ENCODE measurements at regions not wholly inside any gene's neighbourhood (a gene's known extent, or its start where the extent isn't known, plus 50 kb on each side); places are given as distances from the start of the nearest gene placed in this dataset.

DNA sequence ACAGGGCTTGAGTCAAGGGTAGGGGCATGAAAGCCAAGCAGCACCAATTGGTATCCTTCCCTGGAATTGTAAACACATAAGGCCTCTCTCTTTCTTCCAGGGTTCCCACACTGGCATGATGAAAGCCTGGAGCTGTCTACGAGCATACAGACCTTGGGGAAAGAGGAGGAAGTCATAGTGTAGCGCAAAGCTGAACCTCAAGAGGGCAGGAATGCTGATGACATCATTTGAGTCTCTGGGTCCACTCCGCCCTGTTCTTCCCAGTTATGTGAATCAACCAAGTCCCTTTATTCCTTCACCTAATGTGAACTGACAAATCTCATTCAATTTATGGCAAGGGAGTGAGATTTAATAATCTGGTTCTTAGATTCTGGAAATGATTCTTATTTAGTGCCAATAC lies 266.4 kb upstream of the NCAM1 start:
- Histone ChIP-seq H3K4me1 (ENCODE audit: insufficient read depth, low read length) (no peaks in the 10 kb centered on the region), H2AFZ (ENCODE audit: low read length) (no peak overlapping the region), H3K4me3 (replicated peaks in 1 of 3; ENCODE audit: insufficient read depth in 1 of 3, low read depth in 2 of 3, low read length in 3 of 3) (no peak overlapping the region), H3K4me2 (ENCODE audit: low read depth, low read length) (no peak overlapping the region), H3K36me3 (replicated peaks in 1 of 2; ENCODE audit: control insufficient read depth in 1 of 2, insufficient read depth in 2 of 2, low read length in 2 of 2) (no peaks in the 10 kb centered on the region), H3K27me3 (ENCODE audit: control insufficient read depth in 1 of 2, insufficient read depth in 2 of 2, low read length in 2 of 2) (peaks cover 0 to under 1% of the 10 kb centered on the region in 2 experiments; a peak in 2 of 5 replicates), H4K20me1 (ENCODE audit: insufficient read depth, low read length) (no peaks in the 10 kb centered on the region), H3K9ac (ENCODE audit: insufficient read depth, low read depth, low read length) (no peak overlapping the region), H3K9me3 (ENCODE audit: low read length) (no peaks in the 10 kb centered on the region), H3K79me2 (ENCODE audit: insufficient read depth, low read length) (no peaks in the 10 kb centered on the region), H3K27ac (ENCODE audit: extremely low read length, insufficient read depth, low read length) (no peak overlapping the region)
- in situ Hi-C loops (cut with HindIII; ENCODE audit: extremely low pct_ligation_motif_present, low pct_unique_long_range_greater_than_20kb), result no loop called here
- POLR2A ChIA-PET, result no interaction called here
- ATAC-seq (no peak), FAIRE-seq (no peak), DNase-seq (ENCODE audit: low spot score) (no peak)
- TF ChIP-seq, protein P1, sequence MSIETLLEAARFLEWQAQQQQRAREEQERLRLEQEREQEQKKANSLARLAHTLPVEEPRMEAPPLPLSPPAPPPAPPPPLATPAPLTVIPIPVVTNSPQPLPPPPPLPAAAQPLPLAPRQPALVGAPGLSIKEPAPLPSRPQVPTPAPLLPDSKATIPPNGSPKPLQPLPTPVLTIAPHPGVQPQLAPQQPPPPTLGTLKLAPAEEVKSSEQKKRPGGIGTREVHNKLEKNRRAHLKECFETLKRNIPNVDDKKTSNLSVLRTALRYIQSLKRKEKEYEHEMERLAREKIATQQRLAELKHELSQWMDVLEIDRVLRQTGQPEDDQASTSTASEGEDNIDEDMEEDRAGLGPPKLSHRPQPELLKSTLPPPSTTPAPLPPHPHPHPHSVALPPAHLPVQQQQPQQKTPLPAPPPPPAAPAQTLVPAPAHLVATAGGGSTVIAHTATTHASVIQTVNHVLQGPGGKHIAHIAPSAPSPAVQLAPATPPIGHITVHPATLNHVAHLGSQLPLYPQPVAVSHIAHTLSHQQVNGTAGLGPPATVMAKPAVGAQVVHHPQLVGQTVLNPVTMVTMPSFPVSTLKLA (IDR thresholded peaks at IDR 0.05), result no peak
- TF ChIP-seq ATF7 (IDR thresholded peaks at IDR 0.05) (peak; percentile 62), ATF7 (CRISPR knock-in tag; IDR thresholded peaks at IDR 0.05) (no peak)
- 0% methylated on average over 3 of the region's 3 CpGs for WGBS (ENCODE audit: low lambda C conversion rate)
- CTCF ChIA-PET (ENCODE audit: low intra/inter-chr PET ratio, low total read pairs), result no interaction called here
- intact Hi-C loops (cut with micrococcal nuclease; ENCODE audit: unreplicated experiment), result no loop called here
- no TSS peak for BruUV-seq (replicated peaks)

DNA sequence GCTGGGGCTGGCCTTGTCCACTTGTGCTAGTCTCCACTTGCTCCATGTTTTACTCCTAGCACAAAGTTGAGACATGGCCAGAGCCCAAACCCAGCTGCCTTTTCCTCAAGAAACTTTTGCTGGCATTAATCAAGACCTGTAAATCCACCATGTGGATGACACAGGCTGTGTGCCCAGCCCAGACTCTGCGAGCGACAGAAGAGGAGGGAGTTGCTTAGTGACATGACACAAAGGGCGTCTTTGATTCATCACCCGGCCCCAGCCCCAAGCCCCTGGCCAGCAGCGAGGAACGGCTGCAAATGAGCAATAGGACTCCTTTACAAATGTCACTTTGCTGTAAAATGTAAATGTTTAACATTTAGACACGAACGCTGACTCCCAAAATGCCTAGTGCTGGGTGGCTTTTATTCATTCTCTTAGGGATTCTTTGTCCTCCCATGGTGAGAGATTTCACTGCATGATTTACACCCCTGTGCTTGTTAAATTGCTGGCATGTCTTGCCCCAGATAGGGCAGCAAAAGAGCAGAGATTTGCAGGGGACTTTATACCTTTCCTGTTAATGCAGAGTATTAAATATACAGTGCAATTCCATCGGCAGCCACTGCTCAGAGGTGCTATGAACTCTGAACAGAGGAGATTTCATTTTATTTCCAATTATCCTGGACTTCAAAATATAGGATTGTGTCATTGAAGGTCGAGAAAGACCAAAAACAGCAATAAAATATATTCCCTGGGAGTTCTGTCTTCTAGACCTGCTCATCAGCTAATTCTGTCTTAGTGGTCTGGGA lies 263.6 kb upstream of the NCAM1 start:
- WGBS (ENCODE audit: low lambda C conversion rate), result 45% methylated on average over 8 of the region's 10 CpGs
- Histone ChIP-seq H3K4me2 (ENCODE audit: low read depth, low read length) (no peak overlapping the region), H4K20me1 (ENCODE audit: insufficient read depth, low read length) (no peaks in the 10 kb centered on the region), H2AFZ (ENCODE audit: low read length) (no peak overlapping the region), H3K36me3 (replicated peaks in 1 of 2; ENCODE audit: control insufficient read depth in 1 of 2, insufficient read depth in 2 of 2, low read length in 2 of 2) (no peaks in the 10 kb centered on the region), H3K4me3 (replicated peaks in 1 of 3; ENCODE audit: insufficient read depth in 1 of 3, low read depth in 2 of 3, low read length in 3 of 3) (no peak overlapping the region), H3K27ac (ENCODE audit: extremely low read length, insufficient read depth, low read length) (no peak overlapping the region), H3K27me3 (ENCODE audit: control insufficient read depth in 1 of 2, insufficient read depth in 2 of 2, low read length in 2 of 2) (no peaks in the 10 kb centered on the region; a peak in 1 of 5 replicates), H3K9me3 (ENCODE audit: low read length) (no peaks in the 10 kb centered on the region), H3K79me2 (ENCODE audit: insufficient read depth, low read length) (no peaks in the 10 kb centered on the region), H3K9ac (ENCODE audit: insufficient read depth, low read depth, low read length) (no peak overlapping the region), H3K4me1 (ENCODE audit: insufficient read depth, low read length) (no peaks in the 10 kb centered on the region)
- ChIA-PET CTCF (ENCODE audit: low intra/inter-chr PET ratio, low total read pairs) (no interaction called here), POLR2A (no interaction called here)
- DNase-seq (ENCODE audit: low spot score) (no peak), ATAC-seq (0 out of 3 replicates have a peak, but pooled peaks have one; percentile 31), FAIRE-seq (no peak)
- BruUV-seq (replicated peaks), result no TSS peak
- TF ChIP-seq, protein P2, sequence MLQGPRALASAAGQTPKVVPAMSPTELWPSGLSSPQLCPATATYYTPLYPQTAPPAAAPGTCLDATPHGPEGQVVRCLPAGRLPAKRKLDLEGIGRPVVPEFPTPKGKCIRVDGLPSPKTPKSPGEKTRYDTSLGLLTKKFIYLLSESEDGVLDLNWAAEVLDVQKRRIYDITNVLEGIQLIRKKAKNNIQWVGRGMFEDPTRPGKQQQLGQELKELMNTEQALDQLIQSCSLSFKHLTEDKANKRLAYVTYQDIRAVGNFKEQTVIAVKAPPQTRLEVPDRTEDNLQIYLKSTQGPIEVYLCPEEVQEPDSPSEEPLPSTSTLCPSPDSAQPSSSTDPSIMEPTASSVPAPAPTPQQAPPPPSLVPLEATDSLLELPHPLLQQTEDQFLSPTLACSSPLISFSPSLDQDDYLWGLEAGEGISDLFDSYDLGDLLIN (CRISPR knock-in tag; IDR thresholded peaks at IDR 0.05; ENCODE audit: borderline replicate concordance), result no peak
- no peak for TF ChIP-seq PRPF4 (IDR thresholded peaks at IDR 0.05; ENCODE audit: low read depth, low read length, poor library complexity, severe bottlenecking)
- TF ChIP-seq ZNF841 (CRISPR knock-in tag; IDR thresholded peaks at IDR 0.05; ENCODE audit: borderline replicate concordance), result no peak
- TF ChIP-seq, protein P3, sequence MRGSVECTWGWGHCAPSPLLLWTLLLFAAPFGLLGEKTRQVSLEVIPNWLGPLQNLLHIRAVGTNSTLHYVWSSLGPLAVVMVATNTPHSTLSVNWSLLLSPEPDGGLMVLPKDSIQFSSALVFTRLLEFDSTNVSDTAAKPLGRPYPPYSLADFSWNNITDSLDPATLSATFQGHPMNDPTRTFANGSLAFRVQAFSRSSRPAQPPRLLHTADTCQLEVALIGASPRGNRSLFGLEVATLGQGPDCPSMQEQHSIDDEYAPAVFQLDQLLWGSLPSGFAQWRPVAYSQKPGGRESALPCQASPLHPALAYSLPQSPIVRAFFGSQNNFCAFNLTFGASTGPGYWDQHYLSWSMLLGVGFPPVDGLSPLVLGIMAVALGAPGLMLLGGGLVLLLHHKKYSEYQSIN (CRISPR knock-in tag; IDR thresholded peaks at IDR 0.05; ENCODE audit: borderline replicate concordance), result no peak
- no peak for TF ChIP-seq ZNF33B (CRISPR knock-in tag; IDR thresholded peaks at IDR 0.05)
- no peak for TF ChIP-seq KDM4B (CRISPR knock-in tag; IDR thresholded peaks at IDR 0.05)
- no peak for TF ChIP-seq ZNF383 (CRISPR knock-in tag; IDR thresholded peaks at IDR 0.05; ENCODE audit: borderline replicate concordance)
- intact Hi-C loops (cut with micrococcal nuclease; ENCODE audit: unreplicated experiment) (no loop called here), in situ Hi-C loops (cut with HindIII; ENCODE audit: extremely low pct_ligation_motif_present, low pct_unique_long_range_greater_than_20kb) (no loop called here)

Data from HepG2 (cell line).